ENCODE measurements at regions not wholly inside any gene's neighbourhood (a gene's known extent, or its start where the extent isn't known, plus 50 kb on each side); places are given as distances from the start of the nearest gene placed in this dataset.

GRCh38 chr4:27368781-27369180 is 508.1 kb downstream of the STIM2 start:
- Histone ChIP-seq H3K27ac (replicated peaks) (no peak overlapping the region), H3K27me3 (ENCODE audit: low read depth) (no peaks in the 10 kb centered on the region), H3K4me3 (no peak overlapping the region), H3K9me3 (replicated peaks) (no peaks in the 10 kb centered on the region), H3K4me1 (no peaks in the 10 kb centered on the region), H3K36me3 (no peaks in the 10 kb centered on the region)
- no peak for DNase-seq
- TF ChIP-seq CTCF (IDR thresholded peaks at IDR 0.05; ENCODE audit: borderline replicate concordance) = no peak
- intact Hi-C loops (cut with micrococcal nuclease) = no loop called here

GRCh38 chr4:27381815-27382214 is 521.2 kb downstream of the STIM2 start:
- Histone ChIP-seq H3K4me3 (no peak overlapping the region), H3K4me1 (no peaks in the 10 kb centered on the region), H3K9me3 (replicated peaks) (peaks cover 7% of the 10 kb centered on the region), H3K36me3 (no peaks in the 10 kb centered on the region), H3K27me3 (ENCODE audit: low read depth) (no peaks in the 10 kb centered on the region), H3K27ac (replicated peaks) (no peak overlapping the region)
- TF ChIP-seq CTCF (IDR thresholded peaks at IDR 0.05; ENCODE audit: borderline replicate concordance) = no peak
- DNase-seq = no peak
- intact Hi-C loops (cut with micrococcal nuclease) = no loop called here

- H3K36me3 ChIP-seq = no peaks in the 10 kb centered on the region
- H3K4me1 ChIP-seq = no peaks in the 10 kb centered on the region
- no peak for TF ChIP-seq CTCF (IDR thresholded peaks at IDR 0.05; ENCODE audit: borderline replicate concordance)
- no peak overlapping the region for H3K4me3 ChIP-seq
- H3K27me3 ChIP-seq (ENCODE audit: low read depth) = no peaks in the 10 kb centered on the region
- intact Hi-C loops (cut with micrococcal nuclease) = no loop called here
- H3K9me3 ChIP-seq (replicated peaks) = peaks cover 2% of the 10 kb centered on the region
- no peak for DNase-seq
- no peak overlapping the region for H3K27ac ChIP-seq (replicated peaks)
Observed at GRCh38 chr4:27387711-27388110, 527.1 kb downstream of the STIM2 start.

GRCh38 chr4:27397886-27398285 is 537.2 kb downstream of the STIM2 start:
- no peak for TF ChIP-seq CTCF (IDR thresholded peaks at IDR 0.05; ENCODE audit: borderline replicate concordance)
- Histone ChIP-seq H3K36me3 (no peaks in the 10 kb centered on the region), H3K4me1 (no peaks in the 10 kb centered on the region), H3K9me3 (replicated peaks) (peaks cover 42% of the 10 kb centered on the region), H3K27me3 (ENCODE audit: low read depth) (no peaks in the 10 kb centered on the region), H3K27ac (replicated peaks) (no peak overlapping the region), H3K4me3 (no peak overlapping the region)
- no peak for DNase-seq
- intact Hi-C loops (cut with micrococcal nuclease) = no loop called here

GRCh38 chr4:27398631-27399310 is 538.1 kb downstream of the STIM2 start:
- H3K27ac ChIP-seq (replicated peaks) = no peak overlapping the region
- H3K9me3 ChIP-seq (replicated peaks) = peaks cover 44% of the 10 kb centered on the region
- H3K4me1 ChIP-seq = no peaks in the 10 kb centered on the region
- H3K27me3 ChIP-seq (ENCODE audit: low read depth) = no peaks in the 10 kb centered on the region
- no peak for DNase-seq
- H3K36me3 ChIP-seq = no peaks in the 10 kb centered on the region
- no peak for TF ChIP-seq CTCF (IDR thresholded peaks at IDR 0.05; ENCODE audit: borderline replicate concordance)
- no peak overlapping the region for H3K4me3 ChIP-seq
- intact Hi-C loops (cut with micrococcal nuclease) = no loop called here
